ENCODE measurements at regions not wholly inside any gene's neighbourhood (a gene's known extent, or its start where the extent isn't known, plus 50 kb on each side); places are given as distances from the start of the nearest gene placed in this dataset.

GRCh38 chr11:42249401-42249800, 789.9 kb upstream of the LRRC4C start:
- TF ChIP-seq CTCF (IDR thresholded peaks at IDR 0.05) (no peak), POLR2A (IDR thresholded peaks at IDR 0.05) (no peak)

All from esophagus squamous epithelium (tissue), 4 donors.